ENCODE measurements at regions not wholly inside any gene's neighbourhood (a gene's known extent, or its start where the extent isn't known, plus 50 kb on each side); places are given as distances from the start of the nearest gene placed in this dataset.

GRCh38 chr14:98982986-98983385 lies 289.0 kb downstream of the BCL11B start:
- TF ChIP-seq, protein P1, sequence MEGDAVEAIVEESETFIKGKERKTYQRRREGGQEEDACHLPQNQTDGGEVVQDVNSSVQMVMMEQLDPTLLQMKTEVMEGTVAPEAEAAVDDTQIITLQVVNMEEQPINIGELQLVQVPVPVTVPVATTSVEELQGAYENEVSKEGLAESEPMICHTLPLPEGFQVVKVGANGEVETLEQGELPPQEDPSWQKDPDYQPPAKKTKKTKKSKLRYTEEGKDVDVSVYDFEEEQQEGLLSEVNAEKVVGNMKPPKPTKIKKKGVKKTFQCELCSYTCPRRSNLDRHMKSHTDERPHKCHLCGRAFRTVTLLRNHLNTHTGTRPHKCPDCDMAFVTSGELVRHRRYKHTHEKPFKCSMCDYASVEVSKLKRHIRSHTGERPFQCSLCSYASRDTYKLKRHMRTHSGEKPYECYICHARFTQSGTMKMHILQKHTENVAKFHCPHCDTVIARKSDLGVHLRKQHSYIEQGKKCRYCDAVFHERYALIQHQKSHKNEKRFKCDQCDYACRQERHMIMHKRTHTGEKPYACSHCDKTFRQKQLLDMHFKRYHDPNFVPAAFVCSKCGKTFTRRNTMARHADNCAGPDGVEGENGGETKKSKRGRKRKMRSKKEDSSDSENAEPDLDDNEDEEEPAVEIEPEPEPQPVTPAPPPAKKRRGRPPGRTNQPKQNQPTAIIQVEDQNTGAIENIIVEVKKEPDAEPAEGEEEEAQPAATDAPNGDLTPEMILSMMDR (IDR thresholded peaks at IDR 0.05; ENCODE audit: poor library complexity) = no peak
- TF ChIP-seq EZH2 (IDR thresholded peaks at IDR 0.05; ENCODE audit: borderline replicate concordance) (no peak), EZH2phosphoT487 (IDR thresholded peaks at IDR 0.05; ENCODE audit: low read depth, severe bottlenecking, unreplicated experiment) (no peak)
